Fibroblast of villous mesenchyme (primary cell): ENCODE measurements at regions not wholly inside any gene's neighbourhood (a gene's known extent, or its start where the extent isn't known, plus 50 kb on each side); places are given as distances from the start of the nearest gene placed in this dataset.

ENCODE experiments used
- DNase-seq: peaks from one replicate; pipeline ENCODE4 v3.0.0-alpha.2; 2010; ENCODE audit warnings: low read depth
- H3K4me3 ChIP-seq: 2 replicates; pipeline ENCODE4 v1.5.1; 2011; ENCODE audit warnings: low read depth, mild to moderate bottlenecking, low read length
- CTCF ChIP-seq: IDR thresholded peaks from 2 replicates; pipeline ENCODE4 v1.5.1; 2012; ENCODE audit warnings: low read depth, mild to moderate bottlenecking, low read length; ENCODE audit not compliant: insufficient read depth

- TF ChIP-seq CTCF: no peak
- H3K4me3 ChIP-seq: no peak overlapping the region
These were observed 189.4 kb downstream of the FNDC1 start for GRCh38 chr6:159358562-159358961.

GRCh38 chr6:159357211-159357915 is 188.2 kb downstream of the FNDC1 start:
- DNase-seq: no peak
- TF ChIP-seq CTCF: no peak
- H3K4me3 ChIP-seq: no peak overlapping the region

More at GRCh38 chr6:159358562-159358961, 189.4 kb downstream of the FNDC1 start:
- DNase-seq: no peak

DNA sequence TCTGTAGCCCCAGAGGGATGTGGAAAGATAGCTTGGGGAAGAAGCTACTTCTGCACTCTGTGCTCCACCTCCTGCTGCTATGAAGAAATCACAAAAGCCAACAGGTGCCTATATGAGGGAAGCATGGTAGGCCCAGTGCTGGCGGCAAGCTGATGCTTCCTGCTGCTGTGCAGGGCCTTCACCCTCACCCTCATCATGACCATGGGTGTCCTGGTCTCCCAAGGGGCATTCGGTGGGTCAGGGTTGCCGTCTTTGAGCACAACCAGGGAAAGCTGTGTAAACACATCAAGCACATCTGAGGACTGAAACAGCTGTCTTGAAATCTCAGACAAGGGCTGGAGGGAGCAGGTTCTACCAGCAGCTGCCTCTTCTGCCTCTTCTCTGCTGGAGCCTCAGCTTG is 184.0 kb downstream of the FNDC1 start:
- H3K4me3 ChIP-seq: no peak overlapping the region
- no peak for DNase-seq

DNA sequence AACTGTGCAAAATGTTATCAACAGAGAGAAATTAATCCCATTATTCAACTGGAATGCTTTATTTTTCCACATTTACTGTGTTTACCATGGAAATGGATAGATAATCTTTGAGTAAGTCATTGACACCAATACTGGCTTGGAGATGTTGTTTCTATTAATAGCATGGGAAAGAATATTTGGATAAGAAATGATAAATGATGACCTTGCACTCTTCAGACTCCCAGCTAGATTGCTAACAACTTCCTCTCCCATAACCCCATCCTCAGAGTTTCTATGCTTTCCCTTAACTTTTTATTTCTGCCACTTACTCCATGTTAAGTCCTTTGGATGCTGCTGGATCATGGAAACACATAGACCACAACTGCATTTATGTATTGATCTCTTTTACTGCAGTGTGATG is 182.5 kb downstream of the FNDC1 start:
- no peak overlapping the region for H3K4me3 ChIP-seq
- TF ChIP-seq CTCF: no peak

More for the DNA sequence above, 184.0 kb downstream of the FNDC1 start:
- TF ChIP-seq CTCF: no peak

GRCh38 chr6:159349915-159350314 is 180.7 kb downstream of the FNDC1 start:
- no peak for TF ChIP-seq CTCF
- DNase-seq: no peak
- H3K4me3 ChIP-seq: no peak overlapping the region

More for the DNA sequence above, 182.5 kb downstream of the FNDC1 start:
- no peak for DNase-seq

DNA sequence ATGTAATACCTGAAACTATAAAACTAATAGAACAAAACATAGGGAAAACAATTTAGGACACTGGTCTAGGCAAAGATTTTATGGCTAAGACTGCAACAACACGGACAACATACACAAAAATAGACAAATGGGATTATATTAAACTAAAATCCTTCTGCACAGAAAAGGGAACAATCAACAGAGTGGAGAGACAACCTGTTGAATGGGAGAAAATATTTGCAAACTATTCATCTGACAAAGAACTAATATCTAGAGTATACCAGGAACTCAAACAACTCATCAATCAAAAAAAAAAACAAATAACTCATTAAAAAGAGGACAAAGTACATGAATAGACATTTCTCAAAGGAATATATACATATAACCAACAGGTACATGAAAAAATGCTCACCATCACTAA is 174.5 kb downstream of the FNDC1 start:
- no peak overlapping the region for H3K4me3 ChIP-seq
- no peak for TF ChIP-seq CTCF
- no peak for DNase-seq

DNA sequence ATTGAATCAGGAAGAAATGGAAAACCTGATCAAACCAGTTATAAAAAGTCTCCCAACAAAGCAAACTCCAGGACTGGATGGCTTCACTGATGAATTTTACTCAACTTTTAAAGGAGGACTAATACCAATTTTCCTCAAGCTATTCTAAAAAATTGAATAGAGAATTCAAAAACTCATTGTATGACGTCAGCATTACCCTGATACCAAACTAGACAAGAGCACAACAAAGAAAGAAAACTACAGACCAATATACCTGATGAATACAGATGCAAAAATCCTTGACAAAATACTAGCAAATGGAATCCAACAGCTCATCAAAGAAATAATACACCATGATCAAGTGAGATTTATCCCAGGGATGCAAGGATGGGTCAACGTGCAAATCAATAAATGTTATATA is 172.9 kb downstream of the FNDC1 start:
- TF ChIP-seq CTCF: no peak
- H3K4me3 ChIP-seq: no peak overlapping the region
- DNase-seq: no peak
